ENCODE measurements at regions not wholly inside any gene's neighbourhood (a gene's known extent, or its start where the extent isn't known, plus 50 kb on each side); places are given as distances from the start of the nearest gene placed in this dataset.

GRCh38 chr3:194784361-194784760 is 98.7 kb downstream of the FAM43A start:
- TF ChIP-seq CTCF (IDR thresholded peaks at IDR 0.05) (no peak), EZH2 (IDR thresholded peaks at IDR 0.05; ENCODE audit: borderline replicate concordance, insufficient read depth, low read depth, low read length, poor library complexity, severe bottlenecking) (no peak)

Measured in B cell (primary cell).